ENCODE measurements at regions not wholly inside any gene's neighbourhood (a gene's known extent, or its start where the extent isn't known, plus 50 kb on each side); places are given as distances from the start of the nearest gene placed in this dataset.

GRCh38 chr5:57551251-57551650, 68.6 kb upstream of the ACTBL2 start:
- DNase-seq (ENCODE audit: low read depth, low spot score) (no peak), FAIRE-seq (no peak)
- dilution Hi-C loops (cut with MboI; ENCODE audit: extremely low pct_ligation_motif_present, low sequenced_read_pairs) = no loop called here
- TF ChIP-seq CTCF (optimal IDR thresholded peaks at IDR 0.05 in 1 of 3, IDR thresholded peaks at IDR 0.05 in 1 of 3, conservative IDR thresholded peaks at IDR 0.05 in 1 of 3; ENCODE audit: extremely low read depth in 1 of 3, insufficient read depth in 2 of 3, low read length in 3 of 3) = no peak
- TF ChIP-seq EZH2 (IDR thresholded peaks at IDR 0.05; ENCODE audit: low read length) = no peak
- Histone ChIP-seq H3K27ac (ENCODE audit: control insufficient read depth, insufficient read depth, low read length) (no peak overlapping the region), H4K20me1 (ENCODE audit: control insufficient read depth, extremely low read depth, insufficient read depth, low read length) (no peaks in the 10 kb centered on the region), H2AFZ (ENCODE audit: control insufficient read depth, low read length) (no peak overlapping the region), H3K27me3 (ENCODE audit: control insufficient read depth, extremely low read depth, insufficient read depth, low read length) (no peaks in the 10 kb centered on the region), H3K9ac (ENCODE audit: control insufficient read depth, extremely low read depth, insufficient read depth, low read length) (no peak overlapping the region), H3K36me3 (ENCODE audit: control insufficient read depth in 2 of 2, extremely low read depth in 1 of 2, insufficient read depth in 2 of 2, low read length in 2 of 2) (no peaks in the 10 kb centered on the region), H3K4me3 (ENCODE audit: control insufficient read depth in 2 of 3, extremely low read depth in 1 of 3, insufficient read depth in 2 of 3, low read depth in 1 of 3, low read length in 3 of 3) (no peak overlapping the region), H3K9me3 (ENCODE audit: control insufficient read depth, low read depth, low read length) (no peaks in the 10 kb centered on the region), H3K79me2 (ENCODE audit: control insufficient read depth, insufficient read depth, low read length) (no peaks in the 10 kb centered on the region), H3K4me2 (ENCODE audit: control insufficient read depth, extremely low read depth, insufficient read depth, low read depth, low read length) (no peak overlapping the region), H3K9me1 (ENCODE audit: control insufficient read depth, extremely low read depth, insufficient read depth, low read length) (no peaks in the 10 kb centered on the region), H3K4me1 (ENCODE audit: control insufficient read depth, extremely low read depth, insufficient read depth, low read length) (no peaks in the 10 kb centered on the region)

GRCh38 chr5:57550132-57550531, 67.5 kb upstream of the ACTBL2 start:
- DNase-seq (ENCODE audit: low read depth, low spot score) (no peak), FAIRE-seq (no peak)
- Histone ChIP-seq H4K20me1 (ENCODE audit: control insufficient read depth, extremely low read depth, insufficient read depth, low read length) (no peaks in the 10 kb centered on the region), H3K9me1 (ENCODE audit: control insufficient read depth, extremely low read depth, insufficient read depth, low read length) (no peaks in the 10 kb centered on the region), H3K9ac (ENCODE audit: control insufficient read depth, extremely low read depth, insufficient read depth, low read length) (no peak overlapping the region), H3K79me2 (ENCODE audit: control insufficient read depth, insufficient read depth, low read length) (no peaks in the 10 kb centered on the region), H3K27me3 (ENCODE audit: control insufficient read depth, extremely low read depth, insufficient read depth, low read length) (no peaks in the 10 kb centered on the region), H2AFZ (ENCODE audit: control insufficient read depth, low read length) (no peak overlapping the region), H3K4me1 (ENCODE audit: control insufficient read depth, extremely low read depth, insufficient read depth, low read length) (no peaks in the 10 kb centered on the region), H3K9me3 (ENCODE audit: control insufficient read depth, low read depth, low read length) (no peaks in the 10 kb centered on the region), H3K36me3 (ENCODE audit: control insufficient read depth in 2 of 2, extremely low read depth in 1 of 2, insufficient read depth in 2 of 2, low read length in 2 of 2) (no peaks in the 10 kb centered on the region), H3K4me2 (ENCODE audit: control insufficient read depth, extremely low read depth, insufficient read depth, low read depth, low read length) (no peak overlapping the region), H3K4me3 (ENCODE audit: control insufficient read depth in 2 of 3, extremely low read depth in 1 of 3, insufficient read depth in 2 of 3, low read depth in 1 of 3, low read length in 3 of 3) (no peak overlapping the region), H3K27ac (ENCODE audit: control insufficient read depth, insufficient read depth, low read length) (no peak overlapping the region)
- dilution Hi-C loops (cut with MboI; ENCODE audit: extremely low pct_ligation_motif_present, low sequenced_read_pairs) = no loop called here
- TF ChIP-seq EZH2 (IDR thresholded peaks at IDR 0.05; ENCODE audit: low read length) (no peak), CTCF (optimal IDR thresholded peaks at IDR 0.05 in 1 of 3, IDR thresholded peaks at IDR 0.05 in 1 of 3, conservative IDR thresholded peaks at IDR 0.05 in 1 of 3; ENCODE audit: extremely low read depth in 1 of 3, insufficient read depth in 2 of 3, low read length in 3 of 3) (no peak)
